ENCODE measurements at regions not wholly inside any gene's neighbourhood (a gene's known extent, or its start where the extent isn't known, plus 50 kb on each side); places are given as distances from the start of the nearest gene placed in this dataset.

- TF ChIP-seq ISL1 (CRISPR knock-in tag; IDR thresholded peaks at IDR 0.05) (no peak), PATZ1 (CRISPR knock-in tag; IDR thresholded peaks at IDR 0.05; ENCODE audit: borderline replicate concordance) (no peak), ZC3H10 (CRISPR knock-in tag; IDR thresholded peaks at IDR 0.05) (no peak), TOX (CRISPR knock-in tag; IDR thresholded peaks at IDR 0.05; ENCODE audit: borderline replicate concordance) (no peak), TCF4 (CRISPR knock-in tag; IDR thresholded peaks at IDR 0.05; ENCODE audit: borderline replicate concordance) (no peak), ZFP3 (CRISPR knock-in tag; IDR thresholded peaks at IDR 0.05) (no peak), POU6F1 (CRISPR knock-in tag; IDR thresholded peaks at IDR 0.05; ENCODE audit: borderline replicate concordance, low read depth) (no peak), TSHZ2 (CRISPR knock-in tag; IDR thresholded peaks at IDR 0.05) (no peak), RARB (CRISPR knock-in tag; IDR thresholded peaks at IDR 0.05) (no peak), ZFP30 (CRISPR knock-in tag; IDR thresholded peaks at IDR 0.05) (no peak), CREB5 (CRISPR knock-in tag; IDR thresholded peaks at IDR 0.05; ENCODE audit: low read depth) (no peak), ESRRG (CRISPR knock-in tag; IDR thresholded peaks at IDR 0.05) (no peak), BACH2 (CRISPR knock-in tag; IDR thresholded peaks at IDR 0.05; ENCODE audit: borderline replicate concordance) (no peak)
These were observed 220.7 kb upstream of the RRP15 start for GRCh38 chr1:218064426-218064825.

Measured in SK-N-SH treated with all-trans-retinoic acid at 6 μM for 48 hours (cell line).